Tongue (tissue), 1 donor: ENCODE measurements at regions not wholly inside any gene's neighbourhood (a gene's known extent, or its start where the extent isn't known, plus 50 kb on each side); places are given as distances from the start of the nearest gene placed in this dataset.
"Not testable (repeated sequence)": the region's sequence is repeated elsewhere in the genome, so short reads cannot be mapped to it uniquely, and the experiment has no call there.

Experiments
- DNase-seq: peaks from one replicate; pipeline ENCODE4 v3.0.0-alpha.2; 2015

- no peak for DNase-seq
These were observed 252.2 kb upstream of the SLITRK6 start for GRCh38 chr13:86051134-86052103.

GRCh38 chr13:86038490-86038889, 239.3 kb upstream of the SLITRK6 start:
- no peak for DNase-seq

GRCh38 chr13:86020351-86021002, 221.3 kb upstream of the SLITRK6 start:
- peak; percentile 67 for DNase-seq

- no peak for DNase-seq
These were observed 207.1 kb upstream of the SLITRK6 start for GRCh38 chr13:86006317-86006716.

- no peak for DNase-seq
These were observed 203.8 kb upstream of the SLITRK6 start for GRCh38 chr13:86003029-86003428.

GRCh38 chr13:86000546-86000945, 201.3 kb upstream of the SLITRK6 start:
- DNase-seq, result no peak

- DNase-seq, result no peak
These were observed 198.4 kb upstream of the SLITRK6 start for GRCh38 chr13:85997587-85997986.

GRCh38 chr13:85995788-85996418, 196.7 kb upstream of the SLITRK6 start:
- no peak for DNase-seq

GRCh38 chr13:85993567-85993966, 194.3 kb upstream of the SLITRK6 start:
- no peak for DNase-seq

GRCh38 chr13:85990397-85990796, 191.2 kb upstream of the SLITRK6 start:
- DNase-seq, result no peak

- peak; percentile 3 for DNase-seq
These were observed 186.6 kb upstream of the SLITRK6 start for GRCh38 chr13:85985797-85986196.

GRCh38 chr13:85982102-85982501, 182.9 kb upstream of the SLITRK6 start:
- no peak for DNase-seq

GRCh38 chr13:85980447-85980846, 181.2 kb upstream of the SLITRK6 start:
- DNase-seq, result not testable (repeated sequence)

GRCh38 chr13:85976242-85976641, 177.0 kb upstream of the SLITRK6 start:
- DNase-seq, result no peak

GRCh38 chr13:85974608-85975366, 175.6 kb upstream of the SLITRK6 start:
- no peak for DNase-seq

GRCh38 chr13:85970727-85971126, 171.5 kb upstream of the SLITRK6 start:
- peak; percentile 14 for DNase-seq

- no peak for DNase-seq
These were observed 170.1 kb upstream of the SLITRK6 start for GRCh38 chr13:85969331-85969730.

- DNase-seq, result no peak
These were observed 136.7 kb upstream of the SLITRK6 start for GRCh38 chr13:85935868-85936467.

- DNase-seq, result no peak
These were observed 130.9 kb upstream of the SLITRK6 start for GRCh38 chr13:85930108-85930507.

- no peak for DNase-seq
These were observed 111.7 kb upstream of the SLITRK6 start for GRCh38 chr13:85910962-85911361.

- DNase-seq, result no peak
These were observed 101.3 kb upstream of the SLITRK6 start for GRCh38 chr13:85900521-85900920.
